ENCODE measurements at regions not wholly inside any gene's neighbourhood (a gene's known extent, or its start where the extent isn't known, plus 50 kb on each side); places are given as distances from the start of the nearest gene placed in this dataset.

DNA sequence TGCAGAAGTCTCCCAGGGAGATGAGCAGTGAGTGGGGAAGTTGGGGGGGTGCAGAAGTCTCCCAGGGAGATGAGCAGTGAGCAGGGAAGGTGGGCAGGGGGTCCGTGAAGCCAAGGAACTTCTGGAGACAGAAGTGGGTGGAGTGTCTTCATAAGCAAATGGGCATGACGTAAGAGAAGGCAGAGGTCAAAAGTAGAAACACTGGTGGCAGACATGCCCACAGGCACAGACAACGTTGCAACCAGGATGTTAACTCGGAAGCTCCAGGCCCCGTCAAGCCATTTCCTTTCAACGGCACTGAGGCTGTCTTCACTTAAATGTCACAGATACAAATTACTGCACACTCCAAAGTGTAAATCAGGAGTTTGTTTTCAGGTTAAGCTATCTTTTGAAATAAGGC, 186.1 kb downstream of the SHANK2 start:
- intact Hi-C loops (cut with DNase I; ENCODE audit: low total_unique reads), result no loop called here
- Histone ChIP-seq H3K4me1 (no peaks in the 10 kb centered on the region), H3K27me3 (replicated peaks in 1 of 7) (peaks cover 0 to 32% (median 0%) of the 10 kb centered on the region in 7 donors), H3K36me3 (no peaks in the 10 kb centered on the region), H3K9me3 (peaks cover 0 to 5% (median 0%) of the 10 kb centered on the region in 8 donors), H3K27ac (no peak overlapping the region), H3K4me3 (no peak overlapping the region)
- no peak for DNase-seq
- WGBS, 5 donors, result 18 to 34% (median 19%) methylated on average over 6 of the region's 6 CpGs
- TF ChIP-seq, protein P1, sequence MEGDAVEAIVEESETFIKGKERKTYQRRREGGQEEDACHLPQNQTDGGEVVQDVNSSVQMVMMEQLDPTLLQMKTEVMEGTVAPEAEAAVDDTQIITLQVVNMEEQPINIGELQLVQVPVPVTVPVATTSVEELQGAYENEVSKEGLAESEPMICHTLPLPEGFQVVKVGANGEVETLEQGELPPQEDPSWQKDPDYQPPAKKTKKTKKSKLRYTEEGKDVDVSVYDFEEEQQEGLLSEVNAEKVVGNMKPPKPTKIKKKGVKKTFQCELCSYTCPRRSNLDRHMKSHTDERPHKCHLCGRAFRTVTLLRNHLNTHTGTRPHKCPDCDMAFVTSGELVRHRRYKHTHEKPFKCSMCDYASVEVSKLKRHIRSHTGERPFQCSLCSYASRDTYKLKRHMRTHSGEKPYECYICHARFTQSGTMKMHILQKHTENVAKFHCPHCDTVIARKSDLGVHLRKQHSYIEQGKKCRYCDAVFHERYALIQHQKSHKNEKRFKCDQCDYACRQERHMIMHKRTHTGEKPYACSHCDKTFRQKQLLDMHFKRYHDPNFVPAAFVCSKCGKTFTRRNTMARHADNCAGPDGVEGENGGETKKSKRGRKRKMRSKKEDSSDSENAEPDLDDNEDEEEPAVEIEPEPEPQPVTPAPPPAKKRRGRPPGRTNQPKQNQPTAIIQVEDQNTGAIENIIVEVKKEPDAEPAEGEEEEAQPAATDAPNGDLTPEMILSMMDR (IDR thresholded peaks at IDR 0.05 in 8 of 11, conservative IDR thresholded peaks at IDR 0.05 in 3 of 11), result no peak
- no peak for TF ChIP-seq POLR2A (IDR thresholded peaks at IDR 0.05)
- TF ChIP-seq POLR2AphosphoS5 (IDR thresholded peaks at IDR 0.05), result no peak

DNA sequence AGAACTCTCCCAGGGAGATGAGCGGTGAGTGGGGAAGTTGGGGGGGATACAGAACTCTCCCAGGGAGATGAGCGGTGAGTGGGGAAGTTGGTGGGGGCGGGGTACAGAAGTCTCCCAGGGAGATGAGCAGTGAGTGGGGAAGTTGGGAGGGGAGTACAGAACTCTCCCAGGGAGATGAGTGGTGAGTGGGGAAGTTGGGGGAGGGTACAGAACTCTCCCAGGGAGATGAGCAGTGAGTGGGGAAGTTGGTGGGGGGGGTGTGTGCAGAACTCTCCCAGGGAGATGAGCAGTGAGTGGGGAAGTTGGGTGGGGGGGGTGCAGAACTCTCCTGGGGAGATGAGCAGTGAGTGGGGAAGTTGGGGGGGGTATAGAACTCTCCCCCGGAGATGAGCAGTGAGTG, 186.5 kb downstream of the SHANK2 start:
- intact Hi-C loops (cut with DNase I; ENCODE audit: low total_unique reads), result no loop called here
- peaks cover 0 to 5% (median 0%) of the 10 kb centered on the region in 8 donors for H3K9me3 ChIP-seq
- WGBS, 5 donors, result 25 to 40% (median 27%) methylated on average over 3 of the region's 4 CpGs
- H3K4me1 ChIP-seq, result no peaks in the 10 kb centered on the region
- peaks cover 0 to 32% (median 0%) of the 10 kb centered on the region in 7 donors for H3K27me3 ChIP-seq (replicated peaks in 1 of 7)
- H3K36me3 ChIP-seq, result no peaks in the 10 kb centered on the region
- no peak for DNase-seq
- no peak overlapping the region for H3K27ac ChIP-seq
- TF ChIP-seq, protein P1 (IDR thresholded peaks at IDR 0.05 in 8 of 11, conservative IDR thresholded peaks at IDR 0.05 in 3 of 11), result no peak
- no peak for TF ChIP-seq POLR2A (IDR thresholded peaks at IDR 0.05)
- no peak for TF ChIP-seq POLR2AphosphoS5 (IDR thresholded peaks at IDR 0.05)
- H3K4me3 ChIP-seq, result no peak overlapping the region

DNA sequence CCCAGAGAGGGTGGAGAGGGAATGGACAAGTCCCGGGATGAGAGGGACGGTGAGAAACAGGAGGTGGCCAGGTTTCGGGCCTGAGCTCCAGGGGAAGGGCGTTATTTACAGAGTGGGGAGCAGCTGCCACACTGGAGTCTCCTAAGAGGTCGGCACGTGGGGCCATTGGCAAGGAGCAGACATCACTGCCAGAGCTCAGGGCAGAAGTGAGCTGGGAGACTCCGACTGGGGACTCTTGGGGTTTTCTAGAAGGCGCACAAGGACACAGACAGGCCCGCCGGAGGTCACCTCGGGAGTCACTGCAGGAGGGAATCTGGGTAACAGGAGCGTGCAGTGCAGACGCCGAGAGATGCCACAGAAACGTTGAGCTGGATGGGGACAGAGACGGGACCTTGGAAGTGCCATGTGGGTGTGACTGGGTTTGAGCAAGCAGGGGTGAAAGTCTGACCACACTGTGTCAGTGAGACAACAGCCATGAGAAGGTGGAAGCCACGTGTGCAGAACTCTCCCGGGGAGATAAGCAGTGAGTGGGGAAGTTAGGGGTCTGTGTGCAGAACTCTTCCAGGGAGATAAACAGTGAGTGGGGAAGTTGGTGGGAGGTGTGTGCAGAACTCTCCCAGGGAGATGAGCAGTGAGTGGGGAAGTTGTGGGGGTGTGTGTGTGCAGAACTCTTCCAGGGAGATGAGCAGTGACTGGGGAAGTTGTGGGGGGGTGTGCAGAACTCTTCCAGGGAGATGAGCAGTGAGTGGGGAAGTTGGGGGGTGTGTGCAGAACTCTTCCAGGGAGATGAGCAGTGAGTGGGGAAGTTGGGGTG, 187.5 kb downstream of the SHANK2 start:
- intact Hi-C loops (cut with DNase I; ENCODE audit: low total_unique reads), result no loop called here
- Histone ChIP-seq H3K27me3 (replicated peaks in 1 of 7) (peaks cover 0 to 33% (median 0%) of the 10 kb centered on the region in 7 donors), H3K36me3 (no peaks in the 10 kb centered on the region), H3K27ac (no peak overlapping the region), H3K4me1 (no peaks in the 10 kb centered on the region), H3K4me3 (no peak overlapping the region), H3K9me3 (peaks cover 0 to 5% (median 0%) of the 10 kb centered on the region in 8 donors)
- TF ChIP-seq POLR2A (IDR thresholded peaks at IDR 0.05), result no peak
- TF ChIP-seq, protein P1 (IDR thresholded peaks at IDR 0.05 in 8 of 11, conservative IDR thresholded peaks at IDR 0.05 in 3 of 11), result no peak
- no peak for TF ChIP-seq POLR2AphosphoS5 (IDR thresholded peaks at IDR 0.05)
- no peak for DNase-seq
- 56 to 66% (median 58%) methylated on average over 18 of the region's 18 CpGs for WGBS, 5 donors

DNA sequence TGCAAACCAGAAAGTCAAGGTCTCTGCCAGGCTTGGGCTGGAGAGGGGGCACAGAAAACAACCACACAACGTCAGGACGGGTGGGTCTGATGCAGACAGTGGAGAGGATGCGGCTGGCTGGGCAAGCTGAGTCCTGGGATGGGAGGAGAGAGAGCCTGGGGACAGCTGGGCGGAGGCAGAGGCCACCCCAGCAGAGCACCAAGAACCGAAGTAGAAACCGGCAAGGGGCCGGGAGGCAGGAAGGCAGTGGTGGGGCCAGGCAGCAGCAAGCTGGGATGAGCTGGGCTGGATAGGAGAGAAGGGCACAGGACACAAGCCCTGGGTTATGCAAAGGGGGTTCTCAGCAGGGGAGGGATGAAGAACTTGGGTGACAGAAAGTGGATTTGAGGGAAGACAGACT, 188.2 kb downstream of the SHANK2 start:
- DNase-seq, result no peak
- H3K27ac ChIP-seq, result no peak overlapping the region
- TF ChIP-seq POLR2AphosphoS5 (IDR thresholded peaks at IDR 0.05), result no peak
- TF ChIP-seq, protein P1 (IDR thresholded peaks at IDR 0.05 in 8 of 11, conservative IDR thresholded peaks at IDR 0.05 in 3 of 11), result no peak
- TF ChIP-seq POLR2A (IDR thresholded peaks at IDR 0.05), result no peak
- H3K27me3 ChIP-seq (replicated peaks in 1 of 7), result peaks cover 0 to 39% (median 0%) of the 10 kb centered on the region in 7 donors
- H3K9me3 ChIP-seq, result peaks cover 0 to 4% (median 0%) of the 10 kb centered on the region in 8 donors
- H3K4me3 ChIP-seq, result no peak overlapping the region
- intact Hi-C loops (cut with DNase I; ENCODE audit: low total_unique reads), result no loop called here
- H3K4me1 ChIP-seq, result no peaks in the 10 kb centered on the region
- 63 to 84% (median 67%) methylated on average over 7 of the region's 7 CpGs for WGBS, 5 donors
- H3K36me3 ChIP-seq, result no peaks in the 10 kb centered on the region
